ENCODE measurements at regions not wholly inside any gene's neighbourhood (a gene's known extent, or its start where the extent isn't known, plus 50 kb on each side); places are given as distances from the start of the nearest gene placed in this dataset.

DNA sequence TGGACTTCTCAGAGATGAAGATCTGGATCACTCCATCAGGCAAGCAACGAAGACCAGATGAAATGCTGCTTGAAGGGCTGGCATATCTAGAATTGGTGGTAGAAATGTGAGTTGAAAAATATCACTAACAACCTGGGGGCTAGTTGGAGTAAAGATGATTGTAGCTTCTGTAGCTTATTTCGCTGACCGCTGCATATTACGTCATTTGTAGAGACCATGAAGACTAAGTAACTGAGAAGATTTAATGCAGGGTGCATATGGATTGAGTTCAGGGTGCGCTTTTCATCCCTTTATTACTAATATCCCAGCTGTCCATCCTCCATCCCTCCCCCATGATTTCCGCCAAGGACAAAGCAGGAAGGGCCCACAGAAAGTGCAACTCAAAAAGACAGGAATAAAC, 1364.0 kb downstream of the PCDH9 start:
- H3K4me1 Mint-ChIP-seq (ENCODE audit: low read depth, unreplicated experiment), result peaks cover under 1% of the 10 kb centered on the region
- Histone ChIP-seq H3K4me2 (ENCODE audit: low read length) (no peak overlapping the region), H3K4me3 (ENCODE audit: insufficient read depth, low read depth, low read length) (no peak overlapping the region), H3K27me3 (ENCODE audit: insufficient read depth, low read length) (no peaks in the 10 kb centered on the region), H3K4me1 (ENCODE audit: insufficient read depth, low read length) (no peaks in the 10 kb centered on the region), H3K36me3 (ENCODE audit: insufficient read depth, low read length) (no peaks in the 10 kb centered on the region), H4K20me1 (ENCODE audit: insufficient read depth, low read length) (no peaks in the 10 kb centered on the region), H2AFZ (ENCODE audit: low read depth, low read length) (no peak overlapping the region), H3K79me2 (ENCODE audit: insufficient read depth, low read length) (no peaks in the 10 kb centered on the region), H3K9ac (ENCODE audit: low read length) (no peak overlapping the region), H3K27ac (ENCODE audit: low read depth, low read length) (no peak overlapping the region), H3K9me3 (ENCODE audit: insufficient read depth, low read depth, low read length) (no peaks in the 10 kb centered on the region)
- H3K4me3 Mint-ChIP-seq (ENCODE audit: unreplicated experiment), result no peak overlapping the region
- H3K9me3 Mint-ChIP-seq (ENCODE audit: unreplicated experiment), result no peaks in the 10 kb centered on the region
- H3K27me3 Mint-ChIP-seq (ENCODE audit: low read depth, unreplicated experiment), result no peaks in the 10 kb centered on the region
- H3K36me3 Mint-ChIP-seq (ENCODE audit: low read depth, unreplicated experiment), result no peaks in the 10 kb centered on the region
- FAIRE-seq (no peak), DNase-seq (ENCODE audit: low read depth) (no peak)
- TF ChIP-seq, protein P1, sequence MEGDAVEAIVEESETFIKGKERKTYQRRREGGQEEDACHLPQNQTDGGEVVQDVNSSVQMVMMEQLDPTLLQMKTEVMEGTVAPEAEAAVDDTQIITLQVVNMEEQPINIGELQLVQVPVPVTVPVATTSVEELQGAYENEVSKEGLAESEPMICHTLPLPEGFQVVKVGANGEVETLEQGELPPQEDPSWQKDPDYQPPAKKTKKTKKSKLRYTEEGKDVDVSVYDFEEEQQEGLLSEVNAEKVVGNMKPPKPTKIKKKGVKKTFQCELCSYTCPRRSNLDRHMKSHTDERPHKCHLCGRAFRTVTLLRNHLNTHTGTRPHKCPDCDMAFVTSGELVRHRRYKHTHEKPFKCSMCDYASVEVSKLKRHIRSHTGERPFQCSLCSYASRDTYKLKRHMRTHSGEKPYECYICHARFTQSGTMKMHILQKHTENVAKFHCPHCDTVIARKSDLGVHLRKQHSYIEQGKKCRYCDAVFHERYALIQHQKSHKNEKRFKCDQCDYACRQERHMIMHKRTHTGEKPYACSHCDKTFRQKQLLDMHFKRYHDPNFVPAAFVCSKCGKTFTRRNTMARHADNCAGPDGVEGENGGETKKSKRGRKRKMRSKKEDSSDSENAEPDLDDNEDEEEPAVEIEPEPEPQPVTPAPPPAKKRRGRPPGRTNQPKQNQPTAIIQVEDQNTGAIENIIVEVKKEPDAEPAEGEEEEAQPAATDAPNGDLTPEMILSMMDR (IDR thresholded peaks at IDR 0.05; ENCODE audit: insufficient read depth, low read depth, low read length), result no peak
- TF ChIP-seq EZH2 (IDR thresholded peaks at IDR 0.05; ENCODE audit: insufficient read depth, low read length), result no peak
- no peak overlapping the region for H3K27ac Mint-ChIP-seq (ENCODE audit: unreplicated experiment)

DNA sequence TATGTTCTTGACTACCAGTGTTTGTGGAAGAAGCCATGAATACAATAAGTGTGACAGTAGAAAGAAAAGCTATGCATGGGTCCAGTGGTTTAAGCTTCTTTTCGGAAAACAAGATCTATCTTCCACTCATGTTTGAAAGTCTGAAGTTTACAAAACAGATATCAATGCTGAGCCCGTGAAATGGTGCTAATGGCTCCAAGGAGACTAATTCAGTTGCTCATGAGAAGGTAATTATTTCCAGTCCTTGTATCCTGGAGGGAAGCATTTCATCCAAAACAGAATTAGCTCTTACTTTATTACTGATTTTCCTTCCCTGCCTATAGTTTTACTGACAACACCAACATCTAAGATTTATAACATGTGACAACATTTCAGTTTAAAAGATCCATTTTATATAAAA, 1364.9 kb downstream of the PCDH9 start:
- no peak overlapping the region for H3K4me2 ChIP-seq (ENCODE audit: low read length)
- no peak for FAIRE-seq

DNA sequence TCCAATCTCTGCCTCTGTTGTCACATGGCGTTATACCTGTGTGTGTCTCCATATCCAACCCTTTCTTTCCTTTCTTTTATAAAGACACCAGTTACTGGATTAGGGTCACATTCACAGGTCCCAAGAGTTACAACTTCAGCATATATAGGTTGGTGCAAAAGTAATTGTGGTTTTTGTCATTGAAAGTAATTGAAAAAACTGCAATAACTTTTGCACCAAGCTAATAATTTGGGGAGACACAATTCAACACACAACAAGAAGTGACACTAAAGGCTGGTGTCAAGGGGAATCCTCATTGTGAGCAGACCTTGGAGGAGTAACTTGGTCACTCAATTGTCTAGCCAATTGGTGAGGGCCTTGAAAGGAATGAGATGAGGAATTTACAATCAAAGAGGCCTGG, 1366.1 kb downstream of the PCDH9 start:
- H3K4me1 Mint-ChIP-seq (ENCODE audit: low read depth, unreplicated experiment), result no peaks in the 10 kb centered on the region
- Histone ChIP-seq H4K20me1 (ENCODE audit: insufficient read depth, low read length) (no peaks in the 10 kb centered on the region), H3K4me1 (ENCODE audit: insufficient read depth, low read length) (no peaks in the 10 kb centered on the region), H3K36me3 (ENCODE audit: insufficient read depth, low read length) (no peaks in the 10 kb centered on the region), H3K79me2 (ENCODE audit: insufficient read depth, low read length) (no peaks in the 10 kb centered on the region), H3K27ac (ENCODE audit: low read depth, low read length) (no peak overlapping the region), H3K9ac (ENCODE audit: low read length) (no peak overlapping the region), H3K4me3 (ENCODE audit: insufficient read depth, low read depth, low read length) (no peak overlapping the region), H3K9me3 (ENCODE audit: insufficient read depth, low read depth, low read length) (no peaks in the 10 kb centered on the region), H2AFZ (ENCODE audit: low read depth, low read length) (no peak overlapping the region), H3K27me3 (ENCODE audit: insufficient read depth, low read length) (no peaks in the 10 kb centered on the region), H3K4me2 (ENCODE audit: low read length) (no peak overlapping the region)
- no peak overlapping the region for H3K27ac Mint-ChIP-seq (ENCODE audit: unreplicated experiment)
- TF ChIP-seq EZH2 (IDR thresholded peaks at IDR 0.05; ENCODE audit: insufficient read depth, low read length), result no peak
- TF ChIP-seq, protein P1 (IDR thresholded peaks at IDR 0.05; ENCODE audit: insufficient read depth, low read depth, low read length), result no peak
- FAIRE-seq (no peak), DNase-seq (ENCODE audit: low read depth) (no peak)
- no peaks in the 10 kb centered on the region for H3K27me3 Mint-ChIP-seq (ENCODE audit: low read depth, unreplicated experiment)
- no peak overlapping the region for H3K4me3 Mint-ChIP-seq (ENCODE audit: unreplicated experiment)
- no peaks in the 10 kb centered on the region for H3K9me3 Mint-ChIP-seq (ENCODE audit: unreplicated experiment)
- H3K36me3 Mint-ChIP-seq (ENCODE audit: low read depth, unreplicated experiment), result no peaks in the 10 kb centered on the region

More for the DNA sequence above, 1364.9 kb downstream of the PCDH9 start:
- TF ChIP-seq, protein P1 (IDR thresholded peaks at IDR 0.05; ENCODE audit: insufficient read depth, low read depth, low read length), result no peak
- no peak overlapping the region for H3K27ac Mint-ChIP-seq (ENCODE audit: unreplicated experiment)
- Histone ChIP-seq H3K79me2 (ENCODE audit: insufficient read depth, low read length) (no peaks in the 10 kb centered on the region), H4K20me1 (ENCODE audit: insufficient read depth, low read length) (no peaks in the 10 kb centered on the region), H3K27me3 (ENCODE audit: insufficient read depth, low read length) (no peaks in the 10 kb centered on the region), H3K36me3 (ENCODE audit: insufficient read depth, low read length) (no peaks in the 10 kb centered on the region), H3K9me3 (ENCODE audit: insufficient read depth, low read depth, low read length) (no peaks in the 10 kb centered on the region), H3K27ac (ENCODE audit: low read depth, low read length) (no peak overlapping the region), H3K4me1 (ENCODE audit: insufficient read depth, low read length) (no peaks in the 10 kb centered on the region), H2AFZ (ENCODE audit: low read depth, low read length) (no peak overlapping the region), H3K4me3 (ENCODE audit: insufficient read depth, low read depth, low read length) (no peak overlapping the region), H3K9ac (ENCODE audit: low read length) (no peak overlapping the region)
- H3K4me1 Mint-ChIP-seq (ENCODE audit: low read depth, unreplicated experiment), result no peaks in the 10 kb centered on the region
- H3K4me3 Mint-ChIP-seq (ENCODE audit: unreplicated experiment), result no peak overlapping the region
- no peaks in the 10 kb centered on the region for H3K36me3 Mint-ChIP-seq (ENCODE audit: low read depth, unreplicated experiment)
- H3K27me3 Mint-ChIP-seq (ENCODE audit: low read depth, unreplicated experiment), result no peaks in the 10 kb centered on the region
- no peaks in the 10 kb centered on the region for H3K9me3 Mint-ChIP-seq (ENCODE audit: unreplicated experiment)
- DNase-seq (ENCODE audit: low read depth), result no peak

All from astrocyte (in vitro differentiated cells and primary cell).